ENCODE measurements at regions not wholly inside any gene's neighbourhood (a gene's known extent, or its start where the extent isn't known, plus 50 kb on each side); places are given as distances from the start of the nearest gene placed in this dataset.
"Not testable (repeated sequence)": the region's sequence is repeated elsewhere in the genome, so short reads cannot be mapped to it uniquely, and the experiment has no call there.

GRCh38 chr2:153661801-153662200 is 183.2 kb upstream of the RPRM start:
- Histone ChIP-seq H3K27me3 (ENCODE audit: low read depth) (no peaks in the 10 kb centered on the region), H3K27ac (replicated peaks) (no peak overlapping the region), H3K4me3 (no peak overlapping the region), H3K9me3 (replicated peaks) (peaks cover 23% of the 10 kb centered on the region), H3K4me1 (no peaks in the 10 kb centered on the region), H3K36me3 (no peaks in the 10 kb centered on the region)
- TF ChIP-seq, protein P1, sequence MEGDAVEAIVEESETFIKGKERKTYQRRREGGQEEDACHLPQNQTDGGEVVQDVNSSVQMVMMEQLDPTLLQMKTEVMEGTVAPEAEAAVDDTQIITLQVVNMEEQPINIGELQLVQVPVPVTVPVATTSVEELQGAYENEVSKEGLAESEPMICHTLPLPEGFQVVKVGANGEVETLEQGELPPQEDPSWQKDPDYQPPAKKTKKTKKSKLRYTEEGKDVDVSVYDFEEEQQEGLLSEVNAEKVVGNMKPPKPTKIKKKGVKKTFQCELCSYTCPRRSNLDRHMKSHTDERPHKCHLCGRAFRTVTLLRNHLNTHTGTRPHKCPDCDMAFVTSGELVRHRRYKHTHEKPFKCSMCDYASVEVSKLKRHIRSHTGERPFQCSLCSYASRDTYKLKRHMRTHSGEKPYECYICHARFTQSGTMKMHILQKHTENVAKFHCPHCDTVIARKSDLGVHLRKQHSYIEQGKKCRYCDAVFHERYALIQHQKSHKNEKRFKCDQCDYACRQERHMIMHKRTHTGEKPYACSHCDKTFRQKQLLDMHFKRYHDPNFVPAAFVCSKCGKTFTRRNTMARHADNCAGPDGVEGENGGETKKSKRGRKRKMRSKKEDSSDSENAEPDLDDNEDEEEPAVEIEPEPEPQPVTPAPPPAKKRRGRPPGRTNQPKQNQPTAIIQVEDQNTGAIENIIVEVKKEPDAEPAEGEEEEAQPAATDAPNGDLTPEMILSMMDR (IDR thresholded peaks at IDR 0.05; ENCODE audit: borderline replicate concordance), result no peak
- DNase-seq, result no peak
- intact Hi-C loops (cut with micrococcal nuclease), result no loop called here

- intact Hi-C loops (cut with micrococcal nuclease), result no loop called here
- Histone ChIP-seq H3K27me3 (ENCODE audit: low read depth) (no peaks in the 10 kb centered on the region), H3K27ac (replicated peaks) (no peak overlapping the region), H3K4me1 (no peaks in the 10 kb centered on the region), H3K4me3 (no peak overlapping the region), H3K36me3 (no peaks in the 10 kb centered on the region), H3K9me3 (replicated peaks) (peaks cover 23% of the 10 kb centered on the region)
- TF ChIP-seq, protein P1 (IDR thresholded peaks at IDR 0.05; ENCODE audit: borderline replicate concordance), result no peak
- no peak for DNase-seq
These were observed 184.8 kb upstream of the RPRM start for GRCh38 chr2:153663371-153663770.

GRCh38 chr2:153664009-153664408 is 185.4 kb upstream of the RPRM start:
- H3K9me3 ChIP-seq (replicated peaks), result peaks cover 23% of the 10 kb centered on the region
- DNase-seq; H3K36me3 ChIP-seq; H3K27me3 ChIP-seq (ENCODE audit: low read depth); H3K4me3 ChIP-seq; H3K27ac ChIP-seq (replicated peaks); intact Hi-C loops (cut with micrococcal nuclease); H3K4me1 ChIP-seq: not testable (repeated sequence)

DNA sequence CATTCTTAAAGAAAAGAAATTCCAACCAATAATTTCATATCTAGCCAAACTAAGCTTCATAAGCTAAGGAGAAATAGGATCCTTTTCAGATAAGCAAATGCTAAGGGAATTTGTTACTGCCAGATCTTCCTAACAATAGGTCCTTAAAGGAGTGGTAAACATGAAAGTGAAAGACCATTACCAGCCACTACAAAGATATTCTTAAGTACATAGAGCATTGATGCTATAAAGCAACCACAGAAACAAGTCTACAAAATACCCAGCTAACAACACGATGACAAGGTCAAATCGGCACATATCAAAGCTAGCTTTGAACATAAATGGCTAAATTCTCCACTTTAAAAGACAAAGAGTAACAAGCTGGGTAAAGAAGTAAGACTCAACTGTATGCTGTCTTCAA is 188.9 kb upstream of the RPRM start:
- Histone ChIP-seq H3K9me3 (replicated peaks) (peaks cover 39% of the 10 kb centered on the region), H3K4me3 (no peak overlapping the region), H3K27ac (replicated peaks) (no peak overlapping the region), H3K4me1 (no peaks in the 10 kb centered on the region), H3K27me3 (ENCODE audit: low read depth) (no peaks in the 10 kb centered on the region), H3K36me3 (no peaks in the 10 kb centered on the region)
- intact Hi-C loops (cut with micrococcal nuclease), result no loop called here
- TF ChIP-seq, protein P1 (IDR thresholded peaks at IDR 0.05; ENCODE audit: borderline replicate concordance), result no peak
- no peak for DNase-seq

DNA sequence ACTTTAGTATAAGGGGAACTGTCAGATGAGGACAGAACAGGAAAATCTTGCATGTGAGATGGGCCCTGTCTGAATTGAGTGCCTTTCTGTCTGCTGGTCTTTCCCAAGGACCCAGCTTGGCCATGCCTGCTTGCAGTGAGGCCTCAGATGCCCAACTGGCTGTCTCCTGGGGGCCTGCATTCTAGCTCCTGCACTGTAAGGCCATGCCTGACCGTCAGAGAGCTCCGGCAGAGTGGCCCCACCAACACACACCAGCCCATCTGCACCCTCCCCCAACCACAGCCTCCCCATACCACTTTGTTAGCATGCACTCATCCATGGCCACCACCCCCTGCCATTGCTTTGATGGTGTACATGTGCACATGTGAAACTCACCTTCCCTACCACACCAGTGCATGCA is 190.4 kb upstream of the RPRM start:
- TF ChIP-seq, protein P1 (IDR thresholded peaks at IDR 0.05; ENCODE audit: borderline replicate concordance), result no peak
- intact Hi-C loops (cut with micrococcal nuclease), result no loop called here
- no peaks in the 10 kb centered on the region for H3K4me1 ChIP-seq
- H3K9me3 ChIP-seq (replicated peaks), result peaks cover 36% of the 10 kb centered on the region
- H3K4me3 ChIP-seq, result no peak overlapping the region
- H3K36me3 ChIP-seq, result no peaks in the 10 kb centered on the region
- H3K27ac ChIP-seq (replicated peaks), result no peak overlapping the region
- no peak for DNase-seq
- H3K27me3 ChIP-seq (ENCODE audit: low read depth), result no peaks in the 10 kb centered on the region

- TF ChIP-seq, protein P1 (IDR thresholded peaks at IDR 0.05; ENCODE audit: borderline replicate concordance), result no peak
- intact Hi-C loops (cut with micrococcal nuclease), result no loop called here
- Histone ChIP-seq H3K27ac (replicated peaks) (no peak overlapping the region), H3K4me3 (no peak overlapping the region), H3K9me3 (replicated peaks) (peaks cover 5% of the 10 kb centered on the region), H3K36me3 (no peaks in the 10 kb centered on the region), H3K27me3 (ENCODE audit: low read depth) (no peaks in the 10 kb centered on the region), H3K4me1 (no peaks in the 10 kb centered on the region)
- DNase-seq, result no peak
These were observed 161.6 kb upstream of the GALNT13 start for GRCh38 chr2:153710128-153710527.
